ENCODE measurements at regions not wholly inside any gene's neighbourhood (a gene's known extent, or its start where the extent isn't known, plus 50 kb on each side); places are given as distances from the start of the nearest gene placed in this dataset.

DNA sequence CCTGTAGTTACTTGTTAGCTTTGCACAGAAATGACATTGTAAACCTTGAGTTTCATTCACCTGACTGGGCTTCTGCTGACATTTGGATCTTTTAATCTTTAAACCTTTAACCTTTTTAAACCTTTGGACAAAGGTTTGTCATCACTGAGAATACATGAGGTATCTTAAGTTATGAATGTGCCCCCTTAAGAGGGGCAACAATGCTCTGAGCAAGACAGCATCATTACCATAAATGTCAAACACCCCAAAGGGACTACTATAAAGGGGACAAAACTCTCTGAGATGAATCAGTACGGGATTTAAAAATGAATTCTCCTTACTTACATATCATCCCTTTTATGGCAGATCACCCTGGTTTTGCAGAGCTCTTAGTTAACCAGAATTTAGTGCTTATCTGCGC lies 203.3 kb downstream of the COG6 start:
- TF ChIP-seq, protein P1, sequence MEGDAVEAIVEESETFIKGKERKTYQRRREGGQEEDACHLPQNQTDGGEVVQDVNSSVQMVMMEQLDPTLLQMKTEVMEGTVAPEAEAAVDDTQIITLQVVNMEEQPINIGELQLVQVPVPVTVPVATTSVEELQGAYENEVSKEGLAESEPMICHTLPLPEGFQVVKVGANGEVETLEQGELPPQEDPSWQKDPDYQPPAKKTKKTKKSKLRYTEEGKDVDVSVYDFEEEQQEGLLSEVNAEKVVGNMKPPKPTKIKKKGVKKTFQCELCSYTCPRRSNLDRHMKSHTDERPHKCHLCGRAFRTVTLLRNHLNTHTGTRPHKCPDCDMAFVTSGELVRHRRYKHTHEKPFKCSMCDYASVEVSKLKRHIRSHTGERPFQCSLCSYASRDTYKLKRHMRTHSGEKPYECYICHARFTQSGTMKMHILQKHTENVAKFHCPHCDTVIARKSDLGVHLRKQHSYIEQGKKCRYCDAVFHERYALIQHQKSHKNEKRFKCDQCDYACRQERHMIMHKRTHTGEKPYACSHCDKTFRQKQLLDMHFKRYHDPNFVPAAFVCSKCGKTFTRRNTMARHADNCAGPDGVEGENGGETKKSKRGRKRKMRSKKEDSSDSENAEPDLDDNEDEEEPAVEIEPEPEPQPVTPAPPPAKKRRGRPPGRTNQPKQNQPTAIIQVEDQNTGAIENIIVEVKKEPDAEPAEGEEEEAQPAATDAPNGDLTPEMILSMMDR (IDR thresholded peaks at IDR 0.05; ENCODE audit: extremely low read depth, missing control alignments): no peak
- DNase-seq (ENCODE audit: low spot score): no peak

DNA sequence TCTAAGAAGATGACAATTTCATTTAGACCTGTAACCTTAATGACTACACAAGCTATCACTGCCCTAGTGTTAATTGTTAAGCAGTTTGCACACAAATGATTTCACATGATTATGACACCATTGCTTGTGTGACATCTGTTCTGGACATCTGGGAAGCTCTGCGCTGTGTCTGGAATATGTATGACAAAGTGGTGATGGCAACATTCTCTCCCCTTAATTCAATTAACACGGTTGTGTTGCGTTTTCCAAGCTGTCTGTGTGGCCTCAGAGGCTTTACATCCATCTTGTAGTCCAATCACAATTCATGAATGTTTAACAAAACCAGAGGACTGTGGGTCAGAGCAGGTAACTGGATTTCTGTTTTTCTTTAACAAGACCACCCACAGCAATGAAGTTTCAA lies 204.4 kb downstream of the COG6 start:
- TF ChIP-seq, protein P1 (IDR thresholded peaks at IDR 0.05; ENCODE audit: extremely low read depth, missing control alignments): no peak
- DNase-seq (ENCODE audit: low spot score): no peak

DNA sequence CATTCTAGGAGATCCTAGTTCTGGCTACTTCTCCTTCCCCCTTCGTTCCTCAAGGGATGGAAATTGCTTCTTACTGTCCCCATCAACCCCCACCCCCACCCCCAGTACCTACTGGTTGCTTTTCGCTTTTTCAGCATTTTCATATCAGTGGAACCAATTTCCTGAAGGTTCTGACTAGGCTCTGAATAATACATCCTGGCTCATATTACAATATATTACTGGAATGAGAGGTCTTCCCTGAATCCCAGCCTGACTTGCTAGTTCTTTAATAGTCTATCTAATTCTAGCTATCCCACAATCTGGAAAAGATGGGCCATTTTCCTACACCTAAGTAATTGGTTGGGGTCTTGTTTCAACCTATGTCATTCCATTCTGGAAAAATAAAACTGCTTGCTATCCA lies 207.4 kb downstream of the COG6 start:
- TF ChIP-seq, protein P1 (IDR thresholded peaks at IDR 0.05; ENCODE audit: extremely low read depth, missing control alignments): no peak
- DNase-seq (ENCODE audit: low spot score): no peak

DNA sequence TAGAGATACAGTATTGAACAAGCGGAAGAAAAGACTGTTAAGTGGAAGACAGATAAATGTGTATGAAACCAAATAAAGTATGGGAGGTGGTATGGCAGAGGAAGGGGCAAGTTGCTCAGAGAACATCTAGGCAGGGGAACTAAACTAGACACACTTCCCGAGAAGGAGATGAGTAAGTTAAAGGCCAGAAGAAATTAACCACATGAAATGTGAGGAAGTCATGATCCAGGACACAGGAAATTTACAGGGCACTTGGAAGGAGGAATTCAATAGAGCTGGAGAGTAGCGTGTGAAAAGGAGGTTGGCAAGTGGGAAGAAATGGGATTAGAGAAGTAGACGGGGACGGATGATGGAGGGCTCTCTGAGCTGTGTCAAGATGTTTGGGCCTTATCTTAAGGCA lies 208.8 kb downstream of the COG6 start:
- TF ChIP-seq, protein P1 (IDR thresholded peaks at IDR 0.05; ENCODE audit: extremely low read depth, missing control alignments): no peak
- no peak for DNase-seq (ENCODE audit: low spot score)

DNA sequence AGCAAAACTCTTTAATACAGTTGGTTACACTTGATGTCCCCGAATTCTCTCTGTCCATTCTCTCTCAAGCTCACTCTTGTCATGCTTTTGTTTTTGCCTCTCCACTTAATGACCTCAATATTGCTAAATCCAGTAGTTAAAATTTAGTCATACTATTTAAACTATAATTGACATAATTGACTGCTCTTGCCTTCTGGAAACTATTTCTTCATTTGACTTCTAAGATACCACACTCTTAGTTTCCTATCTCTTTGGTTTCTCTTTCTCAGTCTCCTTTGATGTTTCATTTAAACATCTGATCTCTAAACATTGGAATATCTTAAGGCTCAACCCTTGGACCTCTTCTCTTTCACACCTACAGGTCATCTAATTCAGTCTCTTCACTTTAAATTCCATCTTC lies 211.3 kb downstream of the COG6 start:
- TF ChIP-seq, protein P1 (IDR thresholded peaks at IDR 0.05; ENCODE audit: extremely low read depth, missing control alignments): no peak
- DNase-seq (ENCODE audit: low spot score): no peak

DNA sequence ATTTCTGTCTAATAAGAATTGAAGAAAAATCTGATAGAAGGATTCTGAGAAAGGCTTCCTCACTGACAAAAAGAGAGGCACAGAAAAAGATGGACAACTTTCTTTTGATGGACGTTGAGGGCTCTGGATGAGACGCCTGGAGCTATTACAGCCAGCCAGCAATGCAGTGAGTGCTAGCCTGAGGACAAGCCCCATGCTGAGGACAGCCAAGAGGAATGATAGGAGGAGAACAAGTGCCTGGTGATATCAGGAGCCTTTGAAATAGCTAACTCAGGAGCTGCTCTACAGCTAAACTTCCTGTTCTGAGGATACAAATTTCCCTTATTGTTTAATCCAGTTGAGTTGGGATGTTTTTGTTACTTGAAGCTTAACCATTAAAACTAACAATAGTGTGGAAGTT lies 212.3 kb downstream of the COG6 start:
- DNase-seq (ENCODE audit: low spot score): no peak
- TF ChIP-seq, protein P1 (IDR thresholded peaks at IDR 0.05; ENCODE audit: extremely low read depth, missing control alignments): no peak

DNA sequence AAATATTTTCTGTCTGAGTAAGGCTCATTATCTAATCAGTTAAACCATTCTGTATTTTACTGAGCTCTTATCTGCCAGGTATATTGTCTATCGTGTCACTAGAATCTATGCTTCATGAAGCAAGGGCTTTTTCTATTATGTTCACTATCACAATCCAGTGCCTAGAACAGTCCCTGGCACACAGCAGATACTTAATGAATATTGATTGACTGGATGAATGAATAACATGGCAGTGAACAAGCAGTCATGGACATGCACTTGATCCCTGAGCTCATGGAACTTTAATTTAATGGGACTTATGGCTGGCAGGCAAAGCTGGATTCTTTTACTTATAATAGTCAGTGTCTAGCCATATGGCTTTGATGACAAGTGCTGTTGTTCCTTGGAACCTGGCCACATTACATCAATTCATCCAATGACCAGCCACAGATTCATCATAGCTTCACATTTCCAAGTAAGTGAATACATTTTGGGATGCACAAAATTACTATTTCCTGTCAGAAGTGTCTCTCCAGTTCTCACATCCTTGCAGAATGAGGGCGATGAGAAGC lies 214.8 kb downstream of the COG6 start:
- no peak for DNase-seq (ENCODE audit: low spot score)
- TF ChIP-seq, protein P1 (IDR thresholded peaks at IDR 0.05; ENCODE audit: extremely low read depth, missing control alignments): no peak

All from GM20000 (cell line).